Glutamatergic neuron (in vitro differentiated cells): ENCODE measurements at regions not wholly inside any gene's neighbourhood (a gene's known extent, or its start where the extent isn't known, plus 50 kb on each side); places are given as distances from the start of the nearest gene placed in this dataset.

Experiments
- DNase-seq: peaks from one replicate; pipeline ENCODE4 v3.0.0; 2022
- H3K27ac Mint-ChIP-seq: one replicate; pipeline ENCODE4 v1.8.0; 2020; ENCODE audit warnings: mild to moderate bottlenecking, mixed read lengths, inconsistent platforms; ENCODE audit not compliant: unreplicated experiment
- H3K27me3 Mint-ChIP-seq: one replicate; pipeline ENCODE4 v1.8.0; 2020; ENCODE audit warnings: mild to moderate bottlenecking, moderate library complexity, mixed read lengths, inconsistent platforms; ENCODE audit not compliant: unreplicated experiment
- H3K36me3 Mint-ChIP-seq: one replicate; pipeline ENCODE4 v1.8.0; 2020; ENCODE audit warnings: mild to moderate bottlenecking, mixed read lengths, inconsistent platforms; ENCODE audit not compliant: unreplicated experiment
- H3K4me1 Mint-ChIP-seq: one replicate; pipeline ENCODE4 v1.8.0; 2020; ENCODE audit warnings: mild to moderate bottlenecking, low read depth, mixed read lengths, inconsistent platforms; ENCODE audit not compliant: unreplicated experiment
- H3K4me3 Mint-ChIP-seq: one replicate; pipeline ENCODE4 v1.8.0; 2020; ENCODE audit warnings: mild to moderate bottlenecking, mixed read lengths, inconsistent platforms; ENCODE audit not compliant: unreplicated experiment
- H3K9me3 Mint-ChIP-seq: one replicate; pipeline ENCODE4 v1.8.0; 2020; ENCODE audit warnings: mild to moderate bottlenecking, moderate library complexity, mixed read lengths, inconsistent platforms; ENCODE audit not compliant: unreplicated experiment
- TF ChIP-seq, protein P1 (sequence below): fragments of 200-600 bp; sonication (generic); IDR thresholded peaks from one replicate; pipeline ENCODE4 v1.5.0; 2021; ENCODE audit not compliant: partially characterized antibody, unreplicated experiment

DNA sequence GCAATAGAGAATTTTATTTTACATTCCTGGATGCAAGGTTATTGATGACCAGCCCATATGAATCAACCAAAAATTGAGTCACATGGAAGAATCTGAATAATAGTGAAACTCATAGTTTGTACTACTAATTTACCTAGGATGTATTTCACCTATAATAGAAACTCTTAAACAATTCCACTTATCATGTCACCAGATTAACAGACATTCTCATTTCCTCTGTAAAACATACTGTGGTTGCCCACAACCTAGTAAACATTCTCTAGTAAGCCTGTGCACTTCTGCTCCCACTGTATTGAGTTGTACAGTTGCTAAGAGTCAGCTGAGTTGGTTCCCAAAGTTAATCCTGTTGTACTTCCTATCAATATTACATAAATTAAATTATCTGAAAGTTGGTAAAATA, 196.6 kb upstream of the TMTC1 start:
- TF ChIP-seq, protein P1, sequence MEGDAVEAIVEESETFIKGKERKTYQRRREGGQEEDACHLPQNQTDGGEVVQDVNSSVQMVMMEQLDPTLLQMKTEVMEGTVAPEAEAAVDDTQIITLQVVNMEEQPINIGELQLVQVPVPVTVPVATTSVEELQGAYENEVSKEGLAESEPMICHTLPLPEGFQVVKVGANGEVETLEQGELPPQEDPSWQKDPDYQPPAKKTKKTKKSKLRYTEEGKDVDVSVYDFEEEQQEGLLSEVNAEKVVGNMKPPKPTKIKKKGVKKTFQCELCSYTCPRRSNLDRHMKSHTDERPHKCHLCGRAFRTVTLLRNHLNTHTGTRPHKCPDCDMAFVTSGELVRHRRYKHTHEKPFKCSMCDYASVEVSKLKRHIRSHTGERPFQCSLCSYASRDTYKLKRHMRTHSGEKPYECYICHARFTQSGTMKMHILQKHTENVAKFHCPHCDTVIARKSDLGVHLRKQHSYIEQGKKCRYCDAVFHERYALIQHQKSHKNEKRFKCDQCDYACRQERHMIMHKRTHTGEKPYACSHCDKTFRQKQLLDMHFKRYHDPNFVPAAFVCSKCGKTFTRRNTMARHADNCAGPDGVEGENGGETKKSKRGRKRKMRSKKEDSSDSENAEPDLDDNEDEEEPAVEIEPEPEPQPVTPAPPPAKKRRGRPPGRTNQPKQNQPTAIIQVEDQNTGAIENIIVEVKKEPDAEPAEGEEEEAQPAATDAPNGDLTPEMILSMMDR = no peak
- DNase-seq = no peak
- Mint-ChIP-seq H3K36me3 (no peaks in the 10 kb centered on the region), H3K9me3 (no peaks in the 10 kb centered on the region), H3K4me1 (no peaks in the 10 kb centered on the region), H3K4me3 (no peak overlapping the region), H3K27ac (no peak overlapping the region), H3K27me3 (no peaks in the 10 kb centered on the region)

DNA sequence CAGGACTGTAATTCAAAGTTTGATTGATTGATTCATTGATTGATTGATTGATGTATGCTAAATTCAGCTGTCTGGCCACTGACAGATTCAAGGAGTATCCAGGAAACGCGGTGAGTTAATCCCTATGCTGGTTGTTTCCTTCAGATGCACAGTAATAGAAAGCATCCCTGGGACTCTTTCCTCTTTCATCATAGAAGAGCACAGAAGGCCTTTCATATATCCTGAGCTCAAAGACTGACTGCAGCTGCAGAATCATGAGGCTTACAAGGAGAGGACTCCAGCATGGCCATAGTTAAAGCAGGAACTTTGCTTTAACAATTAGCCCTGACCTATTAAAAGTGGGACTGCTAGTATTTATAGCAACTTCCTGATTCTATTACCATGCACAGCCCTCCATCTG, 187.7 kb upstream of the TMTC1 start:
- no peak overlapping the region for H3K27ac Mint-ChIP-seq
- DNase-seq = no peak
- H3K9me3 Mint-ChIP-seq = no peaks in the 10 kb centered on the region
- TF ChIP-seq, protein P1 = no peak
- H3K4me3 Mint-ChIP-seq = no peak overlapping the region
- H3K27me3 Mint-ChIP-seq = no peaks in the 10 kb centered on the region
- no peaks in the 10 kb centered on the region for H3K4me1 Mint-ChIP-seq
- H3K36me3 Mint-ChIP-seq = no peaks in the 10 kb centered on the region

DNA sequence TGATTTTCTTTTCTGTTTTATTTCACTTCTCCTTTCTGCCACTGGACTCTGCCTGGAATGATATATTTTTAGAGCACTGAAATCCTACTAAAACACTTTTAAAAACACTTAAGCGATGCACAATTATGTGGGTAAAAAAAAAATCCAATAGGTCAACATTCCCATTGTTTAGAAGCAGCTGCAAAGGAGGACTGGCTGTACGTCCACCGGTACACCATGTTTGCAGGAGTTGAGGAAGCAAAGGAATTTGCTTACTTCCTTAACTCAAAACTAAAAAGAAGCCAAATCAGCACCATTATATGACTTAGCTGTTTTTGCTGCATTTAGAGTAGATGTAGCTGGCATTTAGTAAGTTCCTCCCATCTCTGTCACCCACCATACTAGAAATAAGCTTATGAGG, 186.8 kb upstream of the TMTC1 start:
- TF ChIP-seq, protein P1 = no peak
- H3K36me3 Mint-ChIP-seq = no peaks in the 10 kb centered on the region
- no peak overlapping the region for H3K27ac Mint-ChIP-seq
- H3K27me3 Mint-ChIP-seq = no peaks in the 10 kb centered on the region
- no peak overlapping the region for H3K4me3 Mint-ChIP-seq
- H3K9me3 Mint-ChIP-seq = no peaks in the 10 kb centered on the region
- DNase-seq = no peak
- H3K4me1 Mint-ChIP-seq = no peaks in the 10 kb centered on the region

DNA sequence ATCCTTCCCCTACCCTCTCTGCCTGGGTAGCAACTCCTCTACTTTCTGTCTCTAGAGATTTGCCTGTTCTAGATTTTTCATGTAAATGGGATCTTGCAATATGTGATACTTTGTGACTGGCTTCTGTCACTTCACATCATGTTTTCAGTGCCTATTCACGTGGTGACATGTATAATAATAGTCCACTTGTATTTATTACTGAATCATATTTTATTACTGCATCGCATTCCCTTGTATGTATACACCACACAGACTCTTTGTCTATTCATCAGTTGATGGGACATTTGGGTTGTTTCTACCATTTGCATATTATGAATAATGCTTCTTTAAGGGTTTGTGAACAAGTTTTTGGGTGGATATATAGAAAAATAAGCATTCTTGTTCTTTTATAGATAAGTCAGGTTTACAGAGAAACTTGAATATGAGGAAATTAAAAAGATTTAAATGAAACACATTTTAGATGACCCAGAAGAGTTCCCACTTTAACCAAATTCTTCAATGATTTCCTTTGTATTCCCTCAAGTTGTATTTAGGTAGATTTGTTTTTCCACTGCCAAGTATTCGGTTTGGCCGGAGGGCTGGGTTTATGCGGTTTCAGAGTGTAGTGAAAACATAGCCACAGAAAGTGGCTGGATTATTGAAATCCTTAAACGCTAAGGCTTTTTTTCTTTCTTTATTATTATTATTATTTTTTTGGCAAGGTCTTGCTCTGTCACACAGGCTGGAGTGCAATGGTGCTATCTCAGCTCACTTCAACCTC, 178.7 kb upstream of the TMTC1 start:
- H3K36me3 Mint-ChIP-seq = no peaks in the 10 kb centered on the region
- H3K4me3 Mint-ChIP-seq = no peak overlapping the region
- TF ChIP-seq, protein P1 = no peak
- DNase-seq = no peak
- H3K4me1 Mint-ChIP-seq = peaks cover 9% of the 10 kb centered on the region
- peaks cover 3% of the 10 kb centered on the region for H3K9me3 Mint-ChIP-seq
- no peaks in the 10 kb centered on the region for H3K27me3 Mint-ChIP-seq
- no peak overlapping the region for H3K27ac Mint-ChIP-seq

DNA sequence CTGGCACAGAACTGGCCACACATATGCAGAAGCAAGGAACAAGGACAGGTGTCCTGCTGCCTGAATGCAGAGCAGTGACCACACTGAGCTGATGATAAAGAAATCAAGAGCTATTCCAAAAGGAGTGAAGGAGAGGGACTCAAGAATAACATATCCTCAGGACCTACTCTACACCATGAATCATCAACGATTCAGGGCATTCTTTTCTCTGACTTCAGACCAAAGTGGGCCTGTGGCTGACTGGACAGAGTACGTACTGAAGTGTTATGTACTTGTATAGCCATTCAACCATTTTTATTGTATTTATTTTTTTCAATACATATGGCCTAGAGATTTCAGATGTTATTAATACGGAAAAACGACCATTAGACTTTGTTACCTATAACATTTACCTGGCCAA, 177.5 kb upstream of the TMTC1 start:
- H3K27me3 Mint-ChIP-seq = no peaks in the 10 kb centered on the region
- H3K27ac Mint-ChIP-seq = no peak overlapping the region
- TF ChIP-seq, protein P1 = no peak
- peaks cover 3% of the 10 kb centered on the region for H3K9me3 Mint-ChIP-seq
- no peaks in the 10 kb centered on the region for H3K36me3 Mint-ChIP-seq
- no peak overlapping the region for H3K4me3 Mint-ChIP-seq
- DNase-seq = no peak
- H3K4me1 Mint-ChIP-seq = peaks cover 9% of the 10 kb centered on the region
